PFSK-1 (cell line): ENCODE measurements at regions not wholly inside any gene's neighbourhood (a gene's known extent, or its start where the extent isn't known, plus 50 kb on each side); places are given as distances from the start of the nearest gene placed in this dataset.

Experiments
- POLR2AphosphoS5 ChIP-seq: IDR thresholded peaks from 2 replicates; pipeline ENCODE4 v1.6.1; 2012; ENCODE audit warnings: low read depth, mild to moderate bottlenecking, control low read depth, low read length, moderate library complexity
- SIN3A ChIP-seq: IDR thresholded peaks from 2 replicates; pipeline ENCODE4 v1.6.1; 2012; ENCODE audit warnings: mild to moderate bottlenecking, low read length, moderate library complexity, borderline replicate concordance; ENCODE audit not compliant: insufficient read depth
- TAF1 ChIP-seq: IDR thresholded peaks from 2 replicates; pipeline ENCODE4 v1.6.1; 2012; ENCODE audit warnings: low read length, control low read depth, borderline replicate concordance; ENCODE audit not compliant: insufficient read depth
- TF ChIP-seq, protein P1 (sequence below), 2 experiments: IDR thresholded peaks; 2 replicates each; pipeline versions ENCODE4 v1.6.1 to v1.8.0; 2011 to 2012; ENCODE audit warnings: low read depth in 2 of 2, low read length in 2 of 2, control low read depth in 1 of 2, inconsistent platforms in 1 of 2, mild to moderate bottlenecking in 1 of 2, moderate library complexity in 1 of 2; ENCODE audit not compliant: insufficient read depth in 1 of 2

DNA sequence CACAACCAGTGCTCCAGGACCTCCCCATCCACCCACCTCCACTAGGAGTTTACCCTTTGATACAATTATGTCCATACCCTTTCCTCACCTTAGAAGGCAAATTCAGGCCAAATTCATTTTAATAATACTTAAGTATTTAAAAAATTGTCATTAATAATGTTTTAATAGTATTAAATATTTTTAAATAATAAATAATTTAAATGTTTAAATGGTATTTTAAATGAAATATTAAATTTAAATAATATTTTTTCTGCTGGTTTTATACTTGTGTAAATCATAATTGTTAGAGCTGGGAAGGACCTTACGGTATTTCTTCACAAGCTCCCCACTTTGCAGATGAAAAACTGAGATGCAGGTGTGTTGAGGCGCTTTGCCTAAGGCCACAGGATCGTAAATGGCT lies 67.8 kb downstream of the NRN1 start:
- no peak for TF ChIP-seq POLR2AphosphoS5
- TF ChIP-seq, protein P1, sequence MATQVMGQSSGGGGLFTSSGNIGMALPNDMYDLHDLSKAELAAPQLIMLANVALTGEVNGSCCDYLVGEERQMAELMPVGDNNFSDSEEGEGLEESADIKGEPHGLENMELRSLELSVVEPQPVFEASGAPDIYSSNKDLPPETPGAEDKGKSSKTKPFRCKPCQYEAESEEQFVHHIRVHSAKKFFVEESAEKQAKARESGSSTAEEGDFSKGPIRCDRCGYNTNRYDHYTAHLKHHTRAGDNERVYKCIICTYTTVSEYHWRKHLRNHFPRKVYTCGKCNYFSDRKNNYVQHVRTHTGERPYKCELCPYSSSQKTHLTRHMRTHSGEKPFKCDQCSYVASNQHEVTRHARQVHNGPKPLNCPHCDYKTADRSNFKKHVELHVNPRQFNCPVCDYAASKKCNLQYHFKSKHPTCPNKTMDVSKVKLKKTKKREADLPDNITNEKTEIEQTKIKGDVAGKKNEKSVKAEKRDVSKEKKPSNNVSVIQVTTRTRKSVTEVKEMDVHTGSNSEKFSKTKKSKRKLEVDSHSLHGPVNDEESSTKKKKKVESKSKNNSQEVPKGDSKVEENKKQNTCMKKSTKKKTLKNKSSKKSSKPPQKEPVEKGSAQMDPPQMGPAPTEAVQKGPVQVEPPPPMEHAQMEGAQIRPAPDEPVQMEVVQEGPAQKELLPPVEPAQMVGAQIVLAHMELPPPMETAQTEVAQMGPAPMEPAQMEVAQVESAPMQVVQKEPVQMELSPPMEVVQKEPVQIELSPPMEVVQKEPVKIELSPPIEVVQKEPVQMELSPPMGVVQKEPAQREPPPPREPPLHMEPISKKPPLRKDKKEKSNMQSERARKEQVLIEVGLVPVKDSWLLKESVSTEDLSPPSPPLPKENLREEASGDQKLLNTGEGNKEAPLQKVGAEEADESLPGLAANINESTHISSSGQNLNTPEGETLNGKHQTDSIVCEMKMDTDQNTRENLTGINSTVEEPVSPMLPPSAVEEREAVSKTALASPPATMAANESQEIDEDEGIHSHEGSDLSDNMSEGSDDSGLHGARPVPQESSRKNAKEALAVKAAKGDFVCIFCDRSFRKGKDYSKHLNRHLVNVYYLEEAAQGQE (IDR thresholded peaks at IDR 0.05; ENCODE audit: insufficient read depth in 1 of 2, low read depth in 2 of 2, low read length in 2 of 2) = no peak
- TF ChIP-seq TAF1 = no peak
- TF ChIP-seq SIN3A = no peak
